CD4-positive, alpha-beta T cell (primary cell): ENCODE measurements at regions not wholly inside any gene's neighbourhood (a gene's known extent, or its start where the extent isn't known, plus 50 kb on each side); places are given as distances from the start of the nearest gene placed in this dataset.
"Not testable (repeated sequence)": the region's sequence is repeated elsewhere in the genome, so short reads cannot be mapped to it uniquely, and the experiment has no call there.

ENCODE experiments used
- ATAC-seq: fragments of 200-7000 bp; cut with Tn5 transposase; one replicate; pipeline ENCODE4 v1.10.0; 2022; ENCODE audit warnings: mild to moderate bottlenecking; ENCODE audit not compliant: poor library complexity
- CTCF ChIA-PET: fragments of 350-600 bp; sonication (Branson Sonifier 250); formaldehyde crosslinking; loops from one replicate; lab custom pipeline; 2021; ENCODE audit warnings: antibody characterized with exemption, inconsistent platforms; lab: Charles Lee
- POLR2A ChIA-PET: fragments of 350-600 bp; sonication (Branson Sonifier 250); formaldehyde crosslinking; loops from one replicate; lab custom pipeline; 2021; ENCODE audit warnings: antibody characterized with exemption, inconsistent platforms; lab: Charles Lee
- DNase-seq, 14 experiments: peaks; one replicate each; pipeline ENCODE4 v3.0.0-alpha.2; 2013 to 2020; ENCODE audit warnings: mixed read lengths in 2 of 14
- H3K27ac ChIP-seq, 2 donors: one replicate each; pipeline versions ENCODE4 v1.5.1 to v1.7.0; 2013; ENCODE audit warnings: low read length in 2 of 2, low read depth in 1 of 2, mild to moderate bottlenecking in 1 of 2
- H3K27me3 ChIP-seq, 2 experiments: 1 replicate in 1 of 2; 2 replicates in 1 of 2; pipeline versions ENCODE4 v1.6.1 to v1.7.0; 2013; ENCODE audit warnings: low read length in 2 of 2, control low read depth in 1 of 2, mild to moderate bottlenecking in 1 of 2, moderate library complexity in 1 of 2; ENCODE audit not compliant: insufficient read depth in 2 of 2, control insufficient read depth in 1 of 2
- H3K36me3 ChIP-seq: one replicate; pipeline ENCODE4 v1.6.1; 2013; ENCODE audit warnings: low read length, control low read depth; ENCODE audit not compliant: insufficient read depth
- H3K4me1 ChIP-seq: one replicate; pipeline ENCODE4 v1.6.1; 2013; ENCODE audit warnings: low read length, control low read depth; ENCODE audit not compliant: insufficient read depth
- H3K4me3 ChIP-seq: one replicate; pipeline ENCODE4 v1.5.1; 2013; ENCODE audit warnings: mild to moderate bottlenecking, low read length, moderate library complexity
- H3K9me3 ChIP-seq, 2 experiments: 1 replicate in 1 of 2; 2 replicates in 1 of 2; pipeline versions ENCODE4 v1.6.1 to v1.7.0; 2013; ENCODE audit warnings: low read length in 2 of 2, mild to moderate bottlenecking in 2 of 2, control low read depth in 1 of 2, moderate library complexity in 1 of 2; ENCODE audit not compliant: control insufficient read depth in 1 of 2, insufficient read depth in 1 of 2
- H3K27ac Mint-ChIP-seq: one replicate; pipeline ENCODE4 v1.8.0; 2020; ENCODE audit warnings: mixed read lengths
- H3K27me3 Mint-ChIP-seq: one replicate; pipeline ENCODE4 v1.8.0; 2021; ENCODE audit warnings: mixed read lengths
- H3K36me3 Mint-ChIP-seq: one replicate; pipeline ENCODE4 v1.8.0; 2021; ENCODE audit warnings: low read depth, mixed read lengths
- H3K4me1 Mint-ChIP-seq: one replicate; pipeline ENCODE4 v1.8.0; 2021; ENCODE audit warnings: low read depth, mixed read lengths
- H3K4me3 Mint-ChIP-seq: one replicate; pipeline ENCODE4 v1.8.0; 2020; ENCODE audit warnings: mild to moderate bottlenecking, mixed read lengths
- H3K9me3 Mint-ChIP-seq: one replicate; pipeline ENCODE4 v1.8.0; 2020; ENCODE audit warnings: mixed read lengths
- intact Hi-C, 2 experiments: fragments of 100-400 bp; cut with DNase I in 1 of 2; cut with micrococcal nuclease in 1 of 2; formaldehyde crosslinking; loops; one replicate each; pipeline versions ENCODE4 v1.15.1 to v1.9.0; 2023 to 2025; cut with DNase I, micrococcal nuclease
- TF ChIP-seq, protein P1 (sequence below): fragments of 200-600 bp; IDR thresholded peaks from one replicate; pipeline ENCODE4 v1.8.0; 2022; ENCODE audit warnings: antibody characterized with exemption, mild to moderate bottlenecking

DNA sequence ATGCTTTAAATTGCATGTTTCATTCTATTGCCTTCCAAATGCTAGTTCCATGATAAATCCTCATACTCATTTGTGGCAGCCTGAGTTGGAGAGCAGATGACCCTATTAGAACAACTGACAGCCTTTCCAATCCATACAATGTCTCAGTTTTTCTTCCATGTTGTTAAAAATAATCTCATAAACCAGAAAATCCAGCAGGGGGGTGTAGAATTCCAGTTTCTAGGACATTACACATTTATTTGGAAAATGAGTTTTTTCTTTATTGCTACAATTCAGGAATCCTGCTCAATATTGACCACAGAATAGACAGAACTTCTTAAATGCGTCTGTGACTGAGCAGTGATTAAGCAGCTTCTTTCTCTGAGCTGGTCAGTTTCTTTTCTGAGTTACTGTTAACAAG is 174.2 kb upstream of the ATP10A start:
- DNase-seq (no peak), ATAC-seq (no peak)
- Histone ChIP-seq H3K27ac (no peak overlapping the region), H3K4me3 (no peak overlapping the region), H3K36me3 (no peaks in the 10 kb centered on the region), H3K9me3 (no peaks in the 10 kb centered on the region), H3K4me1 (no peaks in the 10 kb centered on the region), H3K27me3 (no peaks in the 10 kb centered on the region)
- CTCF ChIA-PET = no interaction called here
- H3K9me3 Mint-ChIP-seq = no peaks in the 10 kb centered on the region
- no peak overlapping the region for H3K27ac Mint-ChIP-seq
- H3K4me3 Mint-ChIP-seq = no peak overlapping the region
- intact Hi-C loops = no loop called here
- H3K4me1 Mint-ChIP-seq = no peaks in the 10 kb centered on the region
- H3K27me3 Mint-ChIP-seq = peaks cover 35% of the 10 kb centered on the region
- POLR2A ChIA-PET = no interaction called here
- H3K36me3 Mint-ChIP-seq = no peaks in the 10 kb centered on the region
- TF ChIP-seq, protein P1, sequence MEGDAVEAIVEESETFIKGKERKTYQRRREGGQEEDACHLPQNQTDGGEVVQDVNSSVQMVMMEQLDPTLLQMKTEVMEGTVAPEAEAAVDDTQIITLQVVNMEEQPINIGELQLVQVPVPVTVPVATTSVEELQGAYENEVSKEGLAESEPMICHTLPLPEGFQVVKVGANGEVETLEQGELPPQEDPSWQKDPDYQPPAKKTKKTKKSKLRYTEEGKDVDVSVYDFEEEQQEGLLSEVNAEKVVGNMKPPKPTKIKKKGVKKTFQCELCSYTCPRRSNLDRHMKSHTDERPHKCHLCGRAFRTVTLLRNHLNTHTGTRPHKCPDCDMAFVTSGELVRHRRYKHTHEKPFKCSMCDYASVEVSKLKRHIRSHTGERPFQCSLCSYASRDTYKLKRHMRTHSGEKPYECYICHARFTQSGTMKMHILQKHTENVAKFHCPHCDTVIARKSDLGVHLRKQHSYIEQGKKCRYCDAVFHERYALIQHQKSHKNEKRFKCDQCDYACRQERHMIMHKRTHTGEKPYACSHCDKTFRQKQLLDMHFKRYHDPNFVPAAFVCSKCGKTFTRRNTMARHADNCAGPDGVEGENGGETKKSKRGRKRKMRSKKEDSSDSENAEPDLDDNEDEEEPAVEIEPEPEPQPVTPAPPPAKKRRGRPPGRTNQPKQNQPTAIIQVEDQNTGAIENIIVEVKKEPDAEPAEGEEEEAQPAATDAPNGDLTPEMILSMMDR = no peak

DNA sequence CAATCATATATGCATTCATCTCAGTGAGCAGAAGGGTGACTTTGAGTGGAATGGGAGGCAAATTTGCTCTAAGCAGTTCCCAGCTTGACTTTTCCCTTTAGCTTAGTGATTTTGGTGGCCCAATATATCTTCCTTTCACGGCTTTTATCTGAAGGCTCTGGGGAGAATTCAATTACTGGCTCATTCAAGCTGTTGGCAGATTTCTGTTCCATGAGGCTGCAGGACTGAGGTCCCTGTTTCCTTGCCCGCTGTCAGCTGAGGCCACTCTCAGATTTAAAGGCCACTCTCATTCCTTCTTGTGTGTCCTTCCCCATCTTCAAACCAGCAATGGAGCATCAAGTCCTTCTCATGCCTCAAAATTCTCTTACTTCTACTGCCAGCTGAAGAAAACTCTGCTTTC is 170.4 kb upstream of the ATP10A start:
- Histone ChIP-seq H3K4me1 (no peaks in the 10 kb centered on the region), H3K27ac (no peak overlapping the region), H3K4me3 (no peak overlapping the region), H3K27me3 (no peaks in the 10 kb centered on the region), H3K36me3 (no peaks in the 10 kb centered on the region), H3K9me3 (no peaks in the 10 kb centered on the region)
- intact Hi-C loops = loop anchor here in 1 of 2 experiments (5.0 kb wide), 1 partner anchor 51 kb away; no protein-coding TSS in a partner anchor
- DNase-seq = no peak
- CTCF ChIA-PET = no interaction called here
- no peak for ATAC-seq
- TF ChIP-seq, protein P1 = no peak
- Mint-ChIP-seq H3K4me3 (no peak overlapping the region), H3K4me1 (no peaks in the 10 kb centered on the region), H3K9me3 (no peaks in the 10 kb centered on the region), H3K36me3 (no peaks in the 10 kb centered on the region), H3K27me3 (peaks cover 22% of the 10 kb centered on the region), H3K27ac (no peak overlapping the region)
- POLR2A ChIA-PET = no interaction called here

DNA sequence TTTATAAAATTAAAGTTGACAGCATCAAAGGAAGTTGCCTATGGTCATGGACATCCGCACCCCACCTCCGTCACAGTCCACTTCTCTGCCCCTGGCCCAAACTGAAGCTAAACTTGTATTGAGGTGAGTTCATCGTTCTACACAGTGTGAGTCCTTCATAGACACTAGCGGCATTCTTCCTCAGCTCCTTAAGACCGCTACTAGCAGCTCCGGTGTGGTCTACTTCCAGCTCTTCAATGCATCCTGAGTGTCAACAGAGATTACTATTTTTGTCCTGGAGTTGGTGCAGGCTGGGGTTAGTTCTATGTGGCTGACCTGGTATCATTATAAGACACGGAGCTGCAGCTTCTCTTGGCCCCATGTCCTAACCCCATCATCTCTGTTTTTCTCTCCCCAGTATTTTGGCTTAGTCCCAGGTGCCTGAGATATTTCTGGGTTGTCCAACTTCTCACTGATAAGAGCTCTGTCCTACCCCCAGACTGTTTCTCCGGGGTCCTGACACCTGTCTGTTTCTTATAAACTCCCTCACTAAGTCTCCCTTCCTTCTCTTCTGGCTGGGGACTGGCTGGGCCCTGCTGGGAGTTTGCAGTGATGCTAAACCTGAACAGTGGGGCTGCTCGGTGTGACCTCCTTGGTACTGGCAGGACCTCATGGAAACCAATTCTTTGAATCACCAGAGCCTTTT is 169.2 kb upstream of the ATP10A start:
- intact Hi-C loops = loop anchor here in 1 of 2 experiments (5.0 kb wide), 1 partner anchor 50 kb away; no protein-coding TSS in a partner anchor
- no peak overlapping the region for H3K4me3 Mint-ChIP-seq
- H3K9me3 Mint-ChIP-seq = no peaks in the 10 kb centered on the region

DNA sequence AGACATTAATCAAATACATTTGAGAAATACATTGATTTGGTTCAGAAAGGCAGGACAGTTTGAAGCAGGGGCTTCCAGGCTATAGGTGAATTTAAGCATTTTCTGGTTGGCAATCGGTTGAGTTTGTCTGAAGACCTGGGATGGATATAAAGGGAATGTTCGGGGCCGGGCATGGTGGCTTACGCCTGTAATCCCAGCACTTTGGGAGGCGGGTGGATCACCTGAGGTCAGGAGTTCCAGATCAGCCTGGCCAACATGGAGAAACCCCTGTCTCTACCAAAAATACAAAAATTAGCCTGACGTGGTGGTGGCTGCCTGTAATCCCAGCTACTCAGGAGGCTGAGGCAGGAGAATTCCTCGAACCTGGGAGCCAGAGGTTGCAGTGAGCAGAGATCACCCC is 166.5 kb upstream of the ATP10A start:
- H3K36me3 Mint-ChIP-seq, DNase-seq, CTCF ChIA-PET, H3K4me3 Mint-ChIP-seq, H3K4me3 ChIP-seq, H3K27me3 ChIP-seq, H3K27ac Mint-ChIP-seq, H3K9me3 ChIP-seq, POLR2A ChIA-PET, H3K9me3 Mint-ChIP-seq, H3K27ac ChIP-seq, H3K36me3 ChIP-seq, intact Hi-C loops, ATAC-seq, H3K4me1 Mint-ChIP-seq, H3K4me1 ChIP-seq: not testable (repeated sequence)
- H3K27me3 Mint-ChIP-seq = peaks cover 16% of the 10 kb centered on the region

More for the DNA sequence above, 169.2 kb upstream of the ATP10A start:
- Histone ChIP-seq H3K27ac (no peak overlapping the region), H3K36me3 (no peaks in the 10 kb centered on the region), H3K27me3 (no peaks in the 10 kb centered on the region), H3K9me3 (no peaks in the 10 kb centered on the region), H3K4me3 (no peak overlapping the region), H3K4me1 (no peaks in the 10 kb centered on the region)
- Mint-ChIP-seq H3K27me3 (peaks cover 19% of the 10 kb centered on the region), H3K27ac (no peak overlapping the region), H3K4me1 (no peaks in the 10 kb centered on the region), H3K36me3 (no peaks in the 10 kb centered on the region)
- DNase-seq (no peak), ATAC-seq (no peak)
- ChIA-PET POLR2A (no interaction called here), CTCF (no interaction called here)
- TF ChIP-seq, protein P1 = no peak
